ENCODE measurements at regions not wholly inside any gene's neighbourhood (a gene's known extent, or its start where the extent isn't known, plus 50 kb on each side); places are given as distances from the start of the nearest gene placed in this dataset.

DNA sequence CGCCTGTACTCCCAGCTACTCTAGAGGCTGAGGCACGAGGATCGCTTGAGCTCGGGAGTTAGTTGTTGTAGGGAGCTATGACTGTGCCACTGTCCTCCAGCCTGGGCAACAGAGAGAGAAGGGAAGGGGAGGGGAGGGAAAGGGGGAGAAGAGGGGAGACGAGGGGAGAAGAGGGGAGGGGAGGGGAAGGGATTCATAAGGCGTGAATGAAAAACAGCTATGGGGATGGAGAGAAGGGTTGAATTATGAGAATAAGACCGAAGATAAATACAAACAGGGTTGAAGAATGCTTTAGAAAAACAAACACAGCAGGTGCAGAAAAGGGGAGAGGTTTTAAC lies 106.0 kb downstream of the TRIM27 start:
- no peak for TF ChIP-seq EZH2phosphoT487 (IDR thresholded peaks at IDR 0.05; ENCODE audit: insufficient read depth, low read depth)
- TF ChIP-seq EZH2 (IDR thresholded peaks at IDR 0.05; ENCODE audit: insufficient read depth, poor library complexity, severe bottlenecking): no peak

Measured in GM23248 (cell line).